Heart right ventricle (tissue), 16 donors: ENCODE measurements at regions not wholly inside any gene's neighbourhood (a gene's known extent, or its start where the extent isn't known, plus 50 kb on each side); places are given as distances from the start of the nearest gene placed in this dataset.

Experiments
- ATAC-seq, 8 donors: fragments of 200-7000 bp; cut with Tn5 transposase; one replicate each; pipeline ENCODE4 v1.9.1; 2020; ENCODE audit warnings: mild to moderate bottlenecking in 8 of 8, moderate library complexity in 8 of 8, moderate number of reproducible peaks in 1 of 8
- DNase-seq, 2 donors: peaks; one replicate each; pipeline ENCODE4 v3.0.0-alpha.2; 2020
- H3K27ac ChIP-seq, 10 donors: fragments of 200-600 bp; sonication (generic) in 2 of 10; one replicate each; pipeline versions ENCODE4 v1.5.0 to v1.8.0; 2020 to 2022; ENCODE audit warnings: mild to moderate bottlenecking in 3 of 10
- H3K27me3 ChIP-seq, 7 donors: fragments of 200-600 bp; one replicate each; pipeline ENCODE4 v1.8.0; 2021 to 2022; ENCODE audit warnings: mild to moderate bottlenecking in 2 of 7
- H3K36me3 ChIP-seq, 9 donors: fragments of 200-600 bp; sonication (generic) in 1 of 9; one replicate each; pipeline versions ENCODE4 v1.5.0 to v1.8.0; 2020 to 2022; ENCODE audit warnings: mild to moderate bottlenecking in 2 of 9
- H3K4me1 ChIP-seq, 9 donors: fragments of 200-600 bp; sonication (generic) in 1 of 9; one replicate each; pipeline versions ENCODE4 v1.5.0 to v1.8.0; 2020 to 2022; ENCODE audit warnings: mild to moderate bottlenecking in 4 of 9
- H3K4me3 ChIP-seq, 10 donors: fragments of 200-600 bp; sonication (generic) in 2 of 10; one replicate each; pipeline versions ENCODE4 v1.5.0 to v1.8.0; 2020 to 2022; ENCODE audit warnings: mild to moderate bottlenecking in 7 of 10, moderate library complexity in 2 of 10
- H3K9me3 ChIP-seq, 11 donors: fragments of 200-600 bp in 10 of 11; sonication (generic) in 2 of 11; one replicate each; pipeline versions ENCODE4 v1.5.0 to v1.8.0; 2013 to 2022; ENCODE audit warnings: mild to moderate bottlenecking in 2 of 11, control low read depth in 1 of 11, moderate library complexity in 1 of 11
- WGBS, 2 donors: extraction: QIAGEN DNeasy Blood & Tissue Kit; methylation state at CpG; one replicate each; pipeline ENCODE4 v1.1.7; 2013; ENCODE audit warnings: inconsistent platforms in 1 of 2; 5-methylcytosine and 5-hydroxymethylcytosine counted together
- intact Hi-C, 10 donors: fragments of 100-400 bp; cut with DNase I; formaldehyde crosslinking; loops; one replicate each; pipeline versions ENCODE4 v1.11.1 to v1.14.2; 2022
- TF ChIP-seq, protein P1 (sequence below), 9 donors: fragments of 200-600 bp; sonication (generic) in 2 of 9; IDR thresholded peaks; one replicate each; pipeline versions ENCODE4 v1.5.0 to v1.8.0; 2021 to 2022; ENCODE audit warnings: antibody characterized with exemption in 9 of 9, mild to moderate bottlenecking in 5 of 9, moderate library complexity in 1 of 9
- donor health status: Arrhythmogenic right ventricular cardiomyopathy.
- donor health status: ischemic (EF 13 %, LVEDD 7.1; RV severe dilation, severe dysfunction).
- donor health status: healthy with polysubstance abuse.
- donor health status: DM: no; HTN: yes; CAD: no.
- donor health status: DM: no; HTN: no; CAD: no.
- donor health status: ischemic (EF 25% LVEDD 6.9; RV normal size, moderate dysfunction).
- donor health status: ischemic (EF 25% LVEDD 5.7; RV mildly dilated, moderate dysfunction).
- donor health status: healthy.
- donor health status: DM: yes; HTN: yes; CAD: no.
- donor health status: Ischemic cardiomyopathy.
- donor health status: ischemic (EF 35%, LVEDD 5.7; RV mildly dilated, moderate dysfunction).
- donor health status: nonischemic (EF 11% LVEDD 7.7; RV severe dilation, severe dysfunction).
- donor health status: DM: yes; HTN: yes; CAD: no.
- donor health status: PGD.
- donor health status: ischemic (EF 29% LVEDD 5.4; RV normal size, mild dysfunction).
- donor health status: nonischemic (EF 23%, LVEDD 6.1; RV moderate dilation, normal function).

DNA sequence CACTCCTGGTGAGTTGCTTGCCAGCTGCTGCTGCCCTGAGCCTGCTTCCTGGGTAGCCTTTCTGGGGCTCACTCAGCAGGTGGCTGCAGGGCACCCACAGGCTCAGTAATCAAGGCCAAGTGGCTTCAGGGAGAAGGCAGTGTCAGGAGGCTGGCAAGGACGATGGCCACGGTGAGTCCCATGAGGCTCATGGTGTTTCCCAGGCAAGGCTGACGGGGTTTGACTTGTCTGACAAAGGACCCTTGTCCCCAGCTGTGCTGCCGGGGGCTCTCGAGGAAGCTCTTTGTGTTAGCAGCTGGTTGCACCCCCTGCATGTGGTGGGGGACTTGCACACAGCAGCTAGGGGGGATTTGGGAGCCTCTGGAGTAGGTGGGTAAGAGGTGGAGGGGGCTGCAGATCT, 190.5 kb upstream of the C1orf174 start:
- 73 to 86% methylated on average over 5 of the region's 5 CpGs for WGBS, 2 donors
- Histone ChIP-seq H3K27me3 (peaks cover 0 to 16% (median 12%) of the 10 kb centered on the region in 7 donors), H3K4me1 (no peaks in the 10 kb centered on the region), H3K27ac (no peak overlapping the region), H3K36me3 (no peaks in the 10 kb centered on the region), H3K4me3 (no peak overlapping the region), H3K9me3 (peaks cover 0 to 20% (median 0%) of the 10 kb centered on the region in 11 donors)
- ATAC-seq = no peak
- no peak for DNase-seq
- intact Hi-C loops = no loop called here
- TF ChIP-seq, protein P1, sequence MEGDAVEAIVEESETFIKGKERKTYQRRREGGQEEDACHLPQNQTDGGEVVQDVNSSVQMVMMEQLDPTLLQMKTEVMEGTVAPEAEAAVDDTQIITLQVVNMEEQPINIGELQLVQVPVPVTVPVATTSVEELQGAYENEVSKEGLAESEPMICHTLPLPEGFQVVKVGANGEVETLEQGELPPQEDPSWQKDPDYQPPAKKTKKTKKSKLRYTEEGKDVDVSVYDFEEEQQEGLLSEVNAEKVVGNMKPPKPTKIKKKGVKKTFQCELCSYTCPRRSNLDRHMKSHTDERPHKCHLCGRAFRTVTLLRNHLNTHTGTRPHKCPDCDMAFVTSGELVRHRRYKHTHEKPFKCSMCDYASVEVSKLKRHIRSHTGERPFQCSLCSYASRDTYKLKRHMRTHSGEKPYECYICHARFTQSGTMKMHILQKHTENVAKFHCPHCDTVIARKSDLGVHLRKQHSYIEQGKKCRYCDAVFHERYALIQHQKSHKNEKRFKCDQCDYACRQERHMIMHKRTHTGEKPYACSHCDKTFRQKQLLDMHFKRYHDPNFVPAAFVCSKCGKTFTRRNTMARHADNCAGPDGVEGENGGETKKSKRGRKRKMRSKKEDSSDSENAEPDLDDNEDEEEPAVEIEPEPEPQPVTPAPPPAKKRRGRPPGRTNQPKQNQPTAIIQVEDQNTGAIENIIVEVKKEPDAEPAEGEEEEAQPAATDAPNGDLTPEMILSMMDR (IDR thresholded peaks at IDR 0.05) = no peak

- Histone ChIP-seq H3K36me3 (no peaks in the 10 kb centered on the region), H3K27me3 (peaks cover 0 to 16% (median 7%) of the 10 kb centered on the region in 7 donors), H3K27ac (no peak overlapping the region), H3K4me3 (no peak overlapping the region), H3K4me1 (no peaks in the 10 kb centered on the region), H3K9me3 (peaks cover 0 to 26% (median 0%) of the 10 kb centered on the region in 11 donors)
- DNase-seq (no peak), ATAC-seq (no peak)
- TF ChIP-seq, protein P1 (IDR thresholded peaks at IDR 0.05) = no peak
- whole genome bisulfite sequencing, 2 donors = 70 to 84% methylated on average over 6 of the region's 6 CpGs
- intact Hi-C loops = no loop called here
Observed at GRCh38 chr1:4090976-4091660, 191.0 kb upstream of the C1orf174 start.

DNA sequence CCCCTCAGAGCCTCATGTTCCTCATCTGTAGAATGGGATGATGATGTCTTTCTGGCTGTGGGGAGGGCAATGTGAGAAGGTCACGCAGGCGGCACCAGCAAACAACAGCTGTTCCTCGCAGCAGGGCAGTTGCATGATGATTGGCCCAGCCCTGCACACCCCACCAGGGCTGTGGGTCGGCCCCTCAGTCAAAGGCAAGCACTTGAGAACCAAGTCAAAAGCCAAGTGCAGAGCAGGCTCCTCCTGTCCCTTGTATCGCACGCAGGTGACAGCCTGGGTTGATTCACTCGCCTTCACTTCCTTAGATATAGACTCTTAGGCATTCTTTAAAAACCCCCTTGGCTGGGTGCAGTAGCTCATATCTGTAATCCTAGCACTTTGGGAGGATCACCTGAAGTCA, 191.9 kb upstream of the C1orf174 start:
- intact Hi-C loops = no loop called here
- 78 to 88% methylated on average over 7 of the region's 7 CpGs for WGBS, 2 donors
- H3K27ac ChIP-seq = no peak overlapping the region
- no peaks in the 10 kb centered on the region for H3K4me1 ChIP-seq
- DNase-seq (no peak), ATAC-seq (no peak)
- no peaks in the 10 kb centered on the region for H3K36me3 ChIP-seq
- TF ChIP-seq, protein P1 (IDR thresholded peaks at IDR 0.05) = no peak
- peaks cover 0 to 34% (median 3%) of the 10 kb centered on the region in 11 donors for H3K9me3 ChIP-seq
- no peak overlapping the region for H3K4me3 ChIP-seq
- peaks cover 0 to 11% (median 0%) of the 10 kb centered on the region in 7 donors for H3K27me3 ChIP-seq

- 79 to 83% methylated on average over 7 of the region's 7 CpGs for WGBS, 2 donors
- no peak for DNase-seq
- TF ChIP-seq, protein P1 (IDR thresholded peaks at IDR 0.05) = no peak
- Histone ChIP-seq H3K4me3 (no peak overlapping the region), H3K4me1 (no peaks in the 10 kb centered on the region), H3K36me3 (no peaks in the 10 kb centered on the region), H3K9me3 (peaks cover 0 to 34% (median 3%) of the 10 kb centered on the region in 11 donors), H3K27ac (no peak overlapping the region), H3K27me3 (peaks cover 0 to 6% (median 0%) of the 10 kb centered on the region in 7 donors)
- intact Hi-C loops = no loop called here
- no peak for ATAC-seq
Observed at GRCh38 chr1:4093856-4094565, 193.9 kb upstream of the C1orf174 start.
